Ascending aorta (tissue), 2 donors: ENCODE measurements at regions not wholly inside any gene's neighbourhood (a gene's known extent, or its start where the extent isn't known, plus 50 kb on each side); places are given as distances from the start of the nearest gene placed in this dataset.
"Not testable (repeated sequence)": the region's sequence is repeated elsewhere in the genome, so short reads cannot be mapped to it uniquely, and the experiment has no call there.

Experiments
- DNase-seq, 2 donors: peaks; one replicate each; pipeline ENCODE4 v3.0.0-alpha.2; 2019; ENCODE audit warnings: low spot score in 2 of 2
- H3K27ac ChIP-seq, 2 donors: fragments of 200-600 bp; sonication (generic); one replicate each; pipeline ENCODE4 v1.5.1; 2016 to 2017; ENCODE audit warnings: mild to moderate bottlenecking in 1 of 2
- H3K27me3 ChIP-seq: fragments of 200-600 bp; sonication (generic); one replicate; pipeline ENCODE4 v1.5.1; 2017
- H3K36me3 ChIP-seq, 2 donors: fragments of 200-600 bp; sonication (generic); one replicate each; pipeline ENCODE4 v1.5.1; 2016
- H3K4me1 ChIP-seq, 2 donors: fragments of 200-600 bp; sonication (generic); one replicate each; pipeline ENCODE4 v1.5.1; 2016 to 2017; ENCODE audit warnings: mild to moderate bottlenecking in 1 of 2
- H3K4me3 ChIP-seq, 2 donors: fragments of 200-600 bp; sonication (generic); one replicate each; pipeline ENCODE4 v1.5.1; 2016 to 2017; ENCODE audit warnings: mild to moderate bottlenecking in 1 of 2
- H3K9me3 ChIP-seq, 2 donors: fragments of 200-600 bp; sonication (generic); one replicate each; pipeline ENCODE4 v1.5.1; 2016
- CTCF ChIP-seq, 3 experiments: fragments of 200-600 bp in 2 of 3; fragments of 450-650 bp in 1 of 3; sonication (generic) in 2 of 3; IDR thresholded peaks; one replicate each; pipeline ENCODE4 v1.5.1; 2016 to 2019; ENCODE audit warnings: antibody characterized with exemption in 3 of 3, mild to moderate bottlenecking in 1 of 3, moderate library complexity in 1 of 3
- intact Hi-C: fragments of 100-400 bp; cut with DNase I; formaldehyde crosslinking; loops from one replicate; pipeline ENCODE4 v1.15.1; 2023

- H3K36me3 ChIP-seq = no peaks in the 10 kb centered on the region
- H3K27ac ChIP-seq = no peak overlapping the region
- TF ChIP-seq CTCF (IDR thresholded peaks at IDR 0.05) = no peak
- intact Hi-C loops = no loop called here
- no peaks in the 10 kb centered on the region for H3K9me3 ChIP-seq
- DNase-seq = no peak
- no peaks in the 10 kb centered on the region for H3K4me1 ChIP-seq
- no peaks in the 10 kb centered on the region for H3K27me3 ChIP-seq
- H3K4me3 ChIP-seq = no peak overlapping the region
These were observed 404.8 kb downstream of the HLX start for GRCh38 chr1:221284028-221284427.

- H3K36me3 ChIP-seq, H3K27ac ChIP-seq, DNase-seq, H3K27me3 ChIP-seq, intact Hi-C loops, H3K9me3 ChIP-seq, H3K4me1 ChIP-seq, H3K4me3 ChIP-seq: not testable (repeated sequence)
These were observed 405.7 kb downstream of the HLX start for GRCh38 chr1:221284991-221285390.

GRCh38 chr1:221285458-221286210 lies 406.4 kb downstream of the HLX start:
- H3K27ac ChIP-seq, H3K27me3 ChIP-seq, H3K36me3 ChIP-seq, intact Hi-C loops, H3K4me1 ChIP-seq, H3K4me3 ChIP-seq, DNase-seq, H3K9me3 ChIP-seq: not testable (repeated sequence)

GRCh38 chr1:221286399-221286798 lies 407.2 kb downstream of the HLX start:
- no peaks in the 10 kb centered on the region for H3K36me3 ChIP-seq
- intact Hi-C loops = no loop called here
- H3K27me3 ChIP-seq = no peaks in the 10 kb centered on the region
- H3K4me1 ChIP-seq = no peaks in the 10 kb centered on the region
- no peak for DNase-seq
- no peak for TF ChIP-seq CTCF (IDR thresholded peaks at IDR 0.05)
- H3K27ac ChIP-seq = no peak overlapping the region
- H3K4me3 ChIP-seq = no peak overlapping the region
- no peaks in the 10 kb centered on the region for H3K9me3 ChIP-seq

GRCh38 chr1:221289103-221289502 lies 409.9 kb downstream of the HLX start:
- TF ChIP-seq CTCF (IDR thresholded peaks at IDR 0.05) = no peak
- DNase-seq = no peak
- no peak overlapping the region for H3K4me3 ChIP-seq
- H3K27me3 ChIP-seq = no peaks in the 10 kb centered on the region
- intact Hi-C loops = no loop called here
- H3K4me1 ChIP-seq = no peaks in the 10 kb centered on the region
- H3K27ac ChIP-seq = no peak overlapping the region
- no peaks in the 10 kb centered on the region for H3K36me3 ChIP-seq
- no peaks in the 10 kb centered on the region for H3K9me3 ChIP-seq

- Histone ChIP-seq H3K4me3 (no peak overlapping the region), H3K27ac (no peak overlapping the region), H3K27me3 (no peaks in the 10 kb centered on the region), H3K4me1 (no peaks in the 10 kb centered on the region), H3K9me3 (no peaks in the 10 kb centered on the region), H3K36me3 (no peaks in the 10 kb centered on the region)
- no peak for TF ChIP-seq CTCF (IDR thresholded peaks at IDR 0.05)
- intact Hi-C loops = no loop called here
- DNase-seq = no peak
These were observed 411.4 kb downstream of the HLX start for GRCh38 chr1:221290669-221291068.

- no peak for DNase-seq
- no peak overlapping the region for H3K4me3 ChIP-seq
- no peaks in the 10 kb centered on the region for H3K4me1 ChIP-seq
- H3K36me3 ChIP-seq = no peaks in the 10 kb centered on the region
- H3K9me3 ChIP-seq = no peaks in the 10 kb centered on the region
- intact Hi-C loops = no loop called here
- H3K27me3 ChIP-seq = no peaks in the 10 kb centered on the region
- no peak for TF ChIP-seq CTCF (IDR thresholded peaks at IDR 0.05)
- no peak overlapping the region for H3K27ac ChIP-seq
These were observed 411.9 kb downstream of the HLX start for GRCh38 chr1:221291113-221291512.
